PC-3 (cell line): ENCODE measurements at regions not wholly inside any gene's neighbourhood (a gene's known extent, or its start where the extent isn't known, plus 50 kb on each side); places are given as distances from the start of the nearest gene placed in this dataset.

Experiments
- EZH2phosphoT487 ChIP-seq: fragments of 300-600 bp; sonication (generic); IDR thresholded peaks from 2 replicates; pipeline ENCODE4 v1.6.1; 2018; ENCODE audit warnings: mild to moderate bottlenecking, antibody characterized with exemption, low read length, borderline replicate concordance
- TF ChIP-seq, protein P1 (sequence below): fragments of 300-600 bp; sonication (generic); conservative IDR thresholded peaks from 2 replicates; pipeline ENCODE4 v1.5.1; 2017; ENCODE audit warnings: antibody characterized with exemption, low read depth, mild to moderate bottlenecking, low read length

DNA sequence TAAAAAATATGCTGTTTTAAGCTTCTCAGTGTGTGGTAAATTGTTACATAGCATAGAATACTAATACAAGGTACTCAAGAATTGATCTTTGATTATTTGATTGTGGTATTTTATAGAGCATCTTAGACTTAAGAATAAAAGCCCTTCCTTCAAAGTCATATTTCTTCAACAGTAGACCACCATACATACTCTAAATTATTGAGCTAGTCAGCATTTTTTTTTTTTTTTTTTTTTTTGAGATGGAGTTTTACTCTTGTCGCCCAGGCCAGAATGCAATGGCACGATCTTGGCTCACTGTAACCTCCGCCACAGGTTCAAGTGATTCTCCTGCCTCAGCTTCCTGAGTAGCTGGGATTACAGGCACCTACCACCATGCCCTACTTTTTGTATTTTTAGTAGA, 436.7 kb upstream of the LUZP2 start:
- TF ChIP-seq, protein P1, sequence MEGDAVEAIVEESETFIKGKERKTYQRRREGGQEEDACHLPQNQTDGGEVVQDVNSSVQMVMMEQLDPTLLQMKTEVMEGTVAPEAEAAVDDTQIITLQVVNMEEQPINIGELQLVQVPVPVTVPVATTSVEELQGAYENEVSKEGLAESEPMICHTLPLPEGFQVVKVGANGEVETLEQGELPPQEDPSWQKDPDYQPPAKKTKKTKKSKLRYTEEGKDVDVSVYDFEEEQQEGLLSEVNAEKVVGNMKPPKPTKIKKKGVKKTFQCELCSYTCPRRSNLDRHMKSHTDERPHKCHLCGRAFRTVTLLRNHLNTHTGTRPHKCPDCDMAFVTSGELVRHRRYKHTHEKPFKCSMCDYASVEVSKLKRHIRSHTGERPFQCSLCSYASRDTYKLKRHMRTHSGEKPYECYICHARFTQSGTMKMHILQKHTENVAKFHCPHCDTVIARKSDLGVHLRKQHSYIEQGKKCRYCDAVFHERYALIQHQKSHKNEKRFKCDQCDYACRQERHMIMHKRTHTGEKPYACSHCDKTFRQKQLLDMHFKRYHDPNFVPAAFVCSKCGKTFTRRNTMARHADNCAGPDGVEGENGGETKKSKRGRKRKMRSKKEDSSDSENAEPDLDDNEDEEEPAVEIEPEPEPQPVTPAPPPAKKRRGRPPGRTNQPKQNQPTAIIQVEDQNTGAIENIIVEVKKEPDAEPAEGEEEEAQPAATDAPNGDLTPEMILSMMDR = no peak
- no peak for TF ChIP-seq EZH2phosphoT487
